Natural killer cell (primary cell): ENCODE measurements at regions not wholly inside any gene's neighbourhood (a gene's known extent, or its start where the extent isn't known, plus 50 kb on each side); places are given as distances from the start of the nearest gene placed in this dataset.

Experiments used
- ATAC-seq, 3 donors: fragments of 150-1000 bp in 2 of 3; fragments of 200-7000 bp in 1 of 3; cut with Tn5 transposase; 1 replicate in 1 of 3; 2 replicates in 2 of 3; pipeline ENCODE4 v1.10.0; 2021; ENCODE audit warnings: mild to moderate bottlenecking in 2 of 3, moderate library complexity in 2 of 3
- DNase-seq, 2 donors: peaks; one replicate each; pipeline versions ENCODE4 v3.0.0 to v3.0.0-alpha.2; 2013 to 2021; ENCODE audit warnings: mixed read lengths in 1 of 2
- H3K27ac ChIP-seq: one replicate; pipeline ENCODE4 v1.5.1; 2013; ENCODE audit warnings: mild to moderate bottlenecking, low read length
- H3K27me3 ChIP-seq: one replicate; pipeline ENCODE4 v1.6.1; 2013; ENCODE audit warnings: low read length; ENCODE audit not compliant: control insufficient read depth, insufficient read depth
- H3K36me3 ChIP-seq: one replicate; pipeline ENCODE4 v1.6.1; 2013; ENCODE audit warnings: low read length; ENCODE audit not compliant: control insufficient read depth, insufficient read depth
- H3K4me1 ChIP-seq: one replicate; pipeline ENCODE4 v1.6.1; 2013; ENCODE audit warnings: low read length; ENCODE audit not compliant: control insufficient read depth, insufficient read depth
- H3K4me3 ChIP-seq: one replicate; pipeline ENCODE4 v1.5.1; 2013; ENCODE audit warnings: low read length
- H3K9me3 ChIP-seq: one replicate; pipeline ENCODE4 v1.6.1; 2013; ENCODE audit warnings: low read length; ENCODE audit not compliant: control insufficient read depth, insufficient read depth
- H3K27ac Mint-ChIP-seq, 2 donors: one replicate each; pipeline ENCODE4 v1.8.0; 2022; ENCODE audit warnings: mild to moderate bottlenecking in 2 of 2, mixed read lengths in 2 of 2, moderate library complexity in 1 of 2
- H3K27me3 Mint-ChIP-seq, 2 donors: one replicate each; pipeline ENCODE4 v1.8.0; 2022; ENCODE audit warnings: low read depth in 2 of 2, mixed read lengths in 2 of 2
- H3K36me3 Mint-ChIP-seq: one replicate; pipeline ENCODE4 v1.8.0; 2022; ENCODE audit warnings: mixed read lengths
- H3K4me1 Mint-ChIP-seq, 2 donors: one replicate each; pipeline ENCODE4 v1.8.0; 2022; ENCODE audit warnings: mixed read lengths in 2 of 2
- H3K4me3 Mint-ChIP-seq: one replicate; pipeline ENCODE4 v1.8.0; 2022; ENCODE audit warnings: mild to moderate bottlenecking, moderate library complexity, mixed read lengths
- H3K9me3 Mint-ChIP-seq, 2 donors: one replicate each; pipeline ENCODE4 v1.8.0; 2022; ENCODE audit warnings: mixed read lengths in 2 of 2
- CTCF ChIP-seq: fragments of 200-600 bp; IDR thresholded peaks from one replicate; pipeline ENCODE4 v1.8.0; 2022; ENCODE audit warnings: antibody characterized with exemption
- WGBS: methylation state at CpG from one replicate; pipeline ENCODE4 v1.1.7; 2013; ENCODE audit warnings: missing lambda C conversion rate; ENCODE audit not compliant: insufficient coverage; 5-methylcytosine and 5-hydroxymethylcytosine counted together
- intact Hi-C: fragments of 100-400 bp; cut with micrococcal nuclease; formaldehyde crosslinking; loops from one replicate; pipeline ENCODE4 v1.14.2; 2022

GRCh38 chr18:10057894-10058791 lies 144.3 kb downstream of the VAPA start:
- Histone ChIP-seq H3K4me3 (no peak overlapping the region), H3K36me3 (no peaks in the 10 kb centered on the region), H3K27ac (no peak overlapping the region), H3K9me3 (no peaks in the 10 kb centered on the region), H3K27me3 (no peaks in the 10 kb centered on the region), H3K4me1 (peaks cover 15% of the 10 kb centered on the region)
- TF ChIP-seq CTCF = no peak
- peaks cover 0 to 6% of the 10 kb centered on the region in 2 donors for H3K27me3 Mint-ChIP-seq
- 40% methylated on average over 4 of the region's 5 CpGs for WGBS
- no peaks in the 10 kb centered on the region for H3K36me3 Mint-ChIP-seq
- no peak overlapping the region for H3K27ac Mint-ChIP-seq
- intact Hi-C loops = no loop called here
- no peaks in the 10 kb centered on the region for H3K9me3 Mint-ChIP-seq
- DNase-seq = no peak
- no peak for ATAC-seq
- H3K4me1 Mint-ChIP-seq = no peaks in the 10 kb centered on the region
- H3K4me3 Mint-ChIP-seq = no peak overlapping the region

- Histone ChIP-seq H3K4me1 (peaks cover 15% of the 10 kb centered on the region), H3K9me3 (no peaks in the 10 kb centered on the region), H3K27ac (no peak overlapping the region), H3K4me3 (no peak overlapping the region), H3K36me3 (no peaks in the 10 kb centered on the region), H3K27me3 (no peaks in the 10 kb centered on the region)
- Mint-ChIP-seq H3K27me3 (peaks cover 0 to 6% of the 10 kb centered on the region in 2 donors), H3K4me3 (no peak overlapping the region), H3K27ac (no peak overlapping the region), H3K9me3 (no peaks in the 10 kb centered on the region), H3K36me3 (no peaks in the 10 kb centered on the region), H3K4me1 (no peaks in the 10 kb centered on the region)
- ATAC-seq (no peak), DNase-seq (no peak)
- intact Hi-C loops = no loop called here
- 51% methylated on average over 21 of the region's 22 CpGs for WGBS
- TF ChIP-seq CTCF = no peak
Measured at GRCh38 chr18:10059610-10060468, 146.0 kb downstream of the VAPA start.

- H3K27ac Mint-ChIP-seq = no peak overlapping the region
- peaks cover 15% of the 10 kb centered on the region for H3K4me1 ChIP-seq
- H3K4me1 Mint-ChIP-seq = no peaks in the 10 kb centered on the region
- no peaks in the 10 kb centered on the region for H3K9me3 ChIP-seq
- no peak overlapping the region for H3K4me3 ChIP-seq
- DNase-seq (no peak), ATAC-seq (no peak)
- no peak overlapping the region for H3K27ac ChIP-seq
- no peaks in the 10 kb centered on the region for H3K36me3 ChIP-seq
- H3K27me3 Mint-ChIP-seq = peaks cover 0 to 6% of the 10 kb centered on the region in 2 donors
- H3K4me3 Mint-ChIP-seq = no peak overlapping the region
- 94% methylated on average over 6 of the region's 6 CpGs for WGBS
- TF ChIP-seq CTCF = no peak
- no peaks in the 10 kb centered on the region for H3K36me3 Mint-ChIP-seq
- no peaks in the 10 kb centered on the region for H3K9me3 Mint-ChIP-seq
- no peaks in the 10 kb centered on the region for H3K27me3 ChIP-seq
- intact Hi-C loops = no loop called here
Measured at GRCh38 chr18:10060469-10060782, 146.6 kb downstream of the VAPA start.
